ENCODE measurements at regions not wholly inside any gene's neighbourhood (a gene's known extent, or its start where the extent isn't known, plus 50 kb on each side); places are given as distances from the start of the nearest gene placed in this dataset.

GRCh38 chr4:123035239-123035638, 112.8 kb upstream of the NUDT6 start:
- no peak for DNase-seq
- ChIA-PET POLR2A (no interaction called here), CTCF (no interaction called here)
- no peaks in the 10 kb centered on the region for H3K27me3 Mint-ChIP-seq
- ATAC-seq = no peak
- H3K4me1 Mint-ChIP-seq (ENCODE audit: low read depth) = peaks cover 5% of the 10 kb centered on the region
- H3K36me3 Mint-ChIP-seq (ENCODE audit: low read depth) = peaks cover 18% of the 10 kb centered on the region
- TF ChIP-seq, protein P1, sequence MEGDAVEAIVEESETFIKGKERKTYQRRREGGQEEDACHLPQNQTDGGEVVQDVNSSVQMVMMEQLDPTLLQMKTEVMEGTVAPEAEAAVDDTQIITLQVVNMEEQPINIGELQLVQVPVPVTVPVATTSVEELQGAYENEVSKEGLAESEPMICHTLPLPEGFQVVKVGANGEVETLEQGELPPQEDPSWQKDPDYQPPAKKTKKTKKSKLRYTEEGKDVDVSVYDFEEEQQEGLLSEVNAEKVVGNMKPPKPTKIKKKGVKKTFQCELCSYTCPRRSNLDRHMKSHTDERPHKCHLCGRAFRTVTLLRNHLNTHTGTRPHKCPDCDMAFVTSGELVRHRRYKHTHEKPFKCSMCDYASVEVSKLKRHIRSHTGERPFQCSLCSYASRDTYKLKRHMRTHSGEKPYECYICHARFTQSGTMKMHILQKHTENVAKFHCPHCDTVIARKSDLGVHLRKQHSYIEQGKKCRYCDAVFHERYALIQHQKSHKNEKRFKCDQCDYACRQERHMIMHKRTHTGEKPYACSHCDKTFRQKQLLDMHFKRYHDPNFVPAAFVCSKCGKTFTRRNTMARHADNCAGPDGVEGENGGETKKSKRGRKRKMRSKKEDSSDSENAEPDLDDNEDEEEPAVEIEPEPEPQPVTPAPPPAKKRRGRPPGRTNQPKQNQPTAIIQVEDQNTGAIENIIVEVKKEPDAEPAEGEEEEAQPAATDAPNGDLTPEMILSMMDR (IDR thresholded peaks at IDR 0.05) = no peak
- H3K27ac Mint-ChIP-seq = no peak overlapping the region
- H3K4me3 Mint-ChIP-seq = no peak overlapping the region
- intact Hi-C loops (cut with micrococcal nuclease) = no loop called here
- no peaks in the 10 kb centered on the region for H3K9me3 Mint-ChIP-seq

DNA sequence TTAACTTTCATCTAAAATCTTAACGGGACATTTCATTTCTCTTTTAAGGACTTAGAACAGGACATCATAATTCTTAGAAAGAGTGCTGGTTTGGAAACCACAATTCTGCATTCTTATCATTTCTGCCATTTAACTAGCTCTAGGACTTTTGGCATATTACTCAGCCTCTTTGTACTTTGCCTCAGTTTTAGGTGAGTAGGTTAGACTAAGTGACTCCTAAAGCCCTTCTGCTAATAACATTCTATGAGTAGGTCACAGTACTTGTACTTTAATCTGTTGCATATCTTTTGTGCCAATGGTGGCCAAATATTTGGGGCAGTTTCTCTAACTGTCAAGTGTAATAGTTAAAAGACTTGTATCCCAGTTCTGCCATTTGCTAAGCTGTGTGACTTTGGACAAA, 115.4 kb upstream of the NUDT6 start:
- Mint-ChIP-seq H3K9me3 (peaks cover 9% of the 10 kb centered on the region), H3K36me3 (ENCODE audit: low read depth) (peaks cover 22% of the 10 kb centered on the region), H3K4me1 (ENCODE audit: low read depth) (peaks cover 5% of the 10 kb centered on the region), H3K4me3 (no peak overlapping the region), H3K27ac (no peak overlapping the region), H3K27me3 (no peaks in the 10 kb centered on the region)
- DNase-seq (no peak), ATAC-seq (no peak)
- TF ChIP-seq, protein P1 (IDR thresholded peaks at IDR 0.05) = no peak
- POLR2A ChIA-PET = no interaction called here
- intact Hi-C loops (cut with micrococcal nuclease) = no loop called here
- CTCF ChIA-PET = interaction anchor here (1.0 kb wide), 1 partner anchor 14 kb away, joined by 3 read pairs; no protein-coding TSS in a partner anchor

GRCh38 chr4:123042095-123042494, 119.7 kb upstream of the NUDT6 start:
- CTCF ChIA-PET = no interaction called here
- H3K9me3 Mint-ChIP-seq = peaks cover 20% of the 10 kb centered on the region
- TF ChIP-seq, protein P1 (IDR thresholded peaks at IDR 0.05) = no peak
- no peak overlapping the region for H3K27ac Mint-ChIP-seq
- ATAC-seq (no peak), DNase-seq (no peak)
- intact Hi-C loops (cut with micrococcal nuclease) = no loop called here
- H3K4me1 Mint-ChIP-seq (ENCODE audit: low read depth) = peaks cover 10% of the 10 kb centered on the region
- H3K4me3 Mint-ChIP-seq = no peak overlapping the region
- POLR2A ChIA-PET = no interaction called here
- H3K27me3 Mint-ChIP-seq = no peaks in the 10 kb centered on the region
- H3K36me3 Mint-ChIP-seq (ENCODE audit: low read depth) = peaks cover 48% of the 10 kb centered on the region

DNA sequence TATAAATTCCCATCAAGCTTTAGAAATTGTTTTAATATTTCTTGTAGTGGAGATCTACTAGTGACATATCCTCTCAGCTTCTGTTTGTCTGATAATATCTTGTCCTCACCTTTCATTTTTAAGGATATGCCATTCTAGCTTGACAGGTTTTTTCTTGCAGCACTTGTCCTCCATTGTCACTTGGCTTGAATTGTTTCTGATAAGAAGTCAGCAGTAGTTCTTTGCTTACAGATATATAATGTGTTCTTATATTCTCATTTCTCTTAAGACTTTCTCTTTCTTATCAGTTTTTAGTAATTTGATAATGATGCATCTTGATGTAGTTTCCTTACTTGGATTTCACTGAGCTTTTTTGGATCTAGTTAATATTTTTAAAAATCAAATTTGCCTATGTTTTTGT, 120.6 kb upstream of the NUDT6 start:
- CTCF ChIA-PET = no interaction called here
- DNase-seq = no peak
- TF ChIP-seq, protein P1 (IDR thresholded peaks at IDR 0.05) = no peak
- Mint-ChIP-seq H3K27ac (no peak overlapping the region), H3K27me3 (no peaks in the 10 kb centered on the region), H3K4me3 (no peak overlapping the region), H3K36me3 (ENCODE audit: low read depth) (peaks cover 54% of the 10 kb centered on the region), H3K4me1 (ENCODE audit: low read depth) (peaks cover 6% of the 10 kb centered on the region), H3K9me3 (peaks cover 24% of the 10 kb centered on the region)
- POLR2A ChIA-PET = no interaction called here
- intact Hi-C loops (cut with micrococcal nuclease) = no loop called here
- ATAC-seq = no peak

GRCh38 chr4:123043793-123044425, 121.5 kb upstream of the NUDT6 start:
- Mint-ChIP-seq H3K27ac (no peak overlapping the region), H3K4me3 (no peak overlapping the region), H3K4me1 (ENCODE audit: low read depth) (peaks cover 4% of the 10 kb centered on the region), H3K36me3 (ENCODE audit: low read depth) (peaks cover 60% of the 10 kb centered on the region), H3K9me3 (peaks cover 31% of the 10 kb centered on the region), H3K27me3 (no peaks in the 10 kb centered on the region)
- TF ChIP-seq, protein P1 (IDR thresholded peaks at IDR 0.05) = no peak
- intact Hi-C loops (cut with micrococcal nuclease) = no loop called here
- DNase-seq (no peak), ATAC-seq (no peak)
- ChIA-PET CTCF (interaction anchor here (0.9 kb wide), 1 partner anchor 15 kb away, joined by 4 read pairs; no protein-coding TSS in a partner anchor), POLR2A (no interaction called here)

Measured in activated CD8-positive, alpha-beta T cell treated with anti-CD3 and anti-CD28 coated beads for 36 hours (primary cell).